Activated CD4-positive, CD25-positive, alpha-beta regulatory T cell treated with anti-CD3 and anti-CD28 coated beads, Interleukin-2, amount 50 U/mL, for 16 hours (primary cell): ENCODE measurements at regions not wholly inside any gene's neighbourhood (a gene's known extent, or its start where the extent isn't known, plus 50 kb on each side); places are given as distances from the start of the nearest gene placed in this dataset.

ENCODE experiments used
- DNase-seq: peaks from one replicate; pipeline ENCODE4 v3.0.0-alpha.2; 2020; ENCODE audit warnings: low read depth, low spot score

DNA sequence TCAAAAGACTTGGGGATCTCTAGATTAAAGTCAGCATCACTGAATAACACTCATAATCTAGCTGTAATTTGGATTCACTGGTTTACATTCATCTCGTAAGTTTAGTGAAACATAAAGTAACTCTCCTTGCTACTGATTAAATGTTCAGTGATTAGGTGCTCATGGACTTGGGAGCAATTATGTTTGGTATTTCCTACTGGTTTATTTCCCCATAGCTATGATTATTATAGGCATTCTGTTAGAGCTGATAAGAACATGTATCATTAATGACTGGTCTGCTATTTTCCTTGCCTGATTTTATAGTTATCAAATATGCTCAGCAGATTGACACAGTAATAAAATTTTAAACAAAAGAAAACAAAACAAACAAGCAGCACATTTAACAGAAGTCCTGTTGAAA, 334.7 kb upstream of the SLC8A1 start:
- DNase-seq, result no peak

- DNase-seq, result no peak
These were observed 345.2 kb upstream of the SLC8A1 start for GRCh38 chr2:40797120-40797519.

- DNase-seq, result no peak
These were observed 352.0 kb upstream of the SLC8A1 start for GRCh38 chr2:40803900-40804299.

DNA sequence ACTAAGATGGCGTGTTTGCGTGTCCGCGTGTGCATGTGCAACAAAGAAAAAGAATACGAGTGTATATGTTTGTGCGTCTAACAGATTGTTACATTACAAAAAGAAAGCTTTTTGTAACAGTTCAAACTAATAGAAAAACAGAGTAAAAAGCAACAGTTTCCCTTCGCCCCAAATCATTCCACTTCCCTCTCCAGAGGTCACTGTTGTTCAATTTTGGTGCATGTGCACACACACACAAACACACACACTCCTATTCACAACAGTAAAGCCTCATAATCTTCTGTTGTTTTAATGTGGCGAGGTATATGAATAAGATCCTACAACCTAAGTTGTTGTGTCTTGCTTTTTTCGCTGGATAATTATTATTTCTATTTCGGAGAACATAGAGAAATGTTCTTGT, 357.3 kb upstream of the SLC8A1 start:
- no peak for DNase-seq

DNA sequence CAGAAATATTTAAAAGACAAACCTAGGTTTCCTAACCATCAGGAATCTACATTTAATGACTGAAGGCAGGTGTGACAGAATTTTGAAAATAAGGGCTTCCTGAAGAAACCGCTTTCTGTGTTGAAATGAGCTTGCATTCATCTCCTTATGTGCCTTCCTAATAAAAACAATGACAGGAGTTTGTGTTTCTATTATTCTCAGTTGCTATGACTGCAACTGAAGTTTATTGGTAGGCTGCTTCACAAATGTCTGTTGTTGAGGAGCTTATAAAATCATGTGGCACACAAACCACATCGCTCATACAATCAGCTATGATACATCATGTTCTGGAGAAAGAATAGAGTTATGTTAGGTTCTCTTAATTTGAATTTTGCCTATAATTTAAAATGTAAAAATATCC, 362.7 kb upstream of the SLC8A1 start:
- DNase-seq, result no peak

GRCh38 chr2:40820319-40820718, 368.4 kb upstream of the SLC8A1 start:
- DNase-seq, result no peak

DNA sequence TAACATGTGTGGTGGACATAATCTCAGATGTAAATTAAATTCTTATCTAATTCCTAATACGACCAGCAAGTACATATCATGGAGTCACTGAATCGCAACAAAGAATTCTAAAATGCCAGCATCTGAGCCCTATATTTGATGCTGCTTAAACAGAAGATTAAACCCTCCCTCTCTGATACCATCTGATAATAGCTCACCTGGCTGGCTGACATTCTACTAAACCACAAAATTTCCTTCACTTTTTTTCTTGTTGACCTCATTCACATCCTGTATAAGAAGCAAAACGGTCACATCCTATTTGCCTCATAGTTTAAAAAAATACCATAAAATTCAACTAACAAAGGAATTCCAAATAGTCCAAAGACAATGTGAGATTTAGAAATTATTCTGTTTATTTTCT, 371.6 kb upstream of the SLC8A1 start:
- no peak for DNase-seq

DNA sequence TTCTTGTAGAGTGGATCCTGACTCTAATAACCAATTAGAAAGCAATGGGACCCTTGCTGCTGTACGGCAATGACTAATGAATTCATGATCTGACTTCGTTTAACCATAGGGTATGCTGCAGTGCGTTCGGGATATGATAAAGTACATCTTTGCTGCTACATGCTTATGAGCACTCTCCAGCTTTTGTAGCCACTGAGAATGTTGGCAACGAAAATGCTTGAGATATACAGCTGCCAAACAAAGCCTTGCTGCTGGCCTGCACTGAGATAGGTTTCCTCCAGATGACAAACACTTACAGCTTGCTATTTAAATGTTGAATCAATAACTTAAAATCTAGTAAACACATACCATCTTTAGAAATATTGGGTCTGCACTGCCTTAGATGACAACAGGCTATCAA, 372.4 kb upstream of the SLC8A1 start:
- no peak for DNase-seq

GRCh38 chr2:40827392-40827791, 375.5 kb upstream of the SLC8A1 start:
- DNase-seq, result no peak

- no peak for DNase-seq
These were observed 379.5 kb upstream of the SLC8A1 start for GRCh38 chr2:40831321-40831873.

- no peak for DNase-seq
These were observed 390.0 kb upstream of the SLC8A1 start for GRCh38 chr2:40841856-40842255.

DNA sequence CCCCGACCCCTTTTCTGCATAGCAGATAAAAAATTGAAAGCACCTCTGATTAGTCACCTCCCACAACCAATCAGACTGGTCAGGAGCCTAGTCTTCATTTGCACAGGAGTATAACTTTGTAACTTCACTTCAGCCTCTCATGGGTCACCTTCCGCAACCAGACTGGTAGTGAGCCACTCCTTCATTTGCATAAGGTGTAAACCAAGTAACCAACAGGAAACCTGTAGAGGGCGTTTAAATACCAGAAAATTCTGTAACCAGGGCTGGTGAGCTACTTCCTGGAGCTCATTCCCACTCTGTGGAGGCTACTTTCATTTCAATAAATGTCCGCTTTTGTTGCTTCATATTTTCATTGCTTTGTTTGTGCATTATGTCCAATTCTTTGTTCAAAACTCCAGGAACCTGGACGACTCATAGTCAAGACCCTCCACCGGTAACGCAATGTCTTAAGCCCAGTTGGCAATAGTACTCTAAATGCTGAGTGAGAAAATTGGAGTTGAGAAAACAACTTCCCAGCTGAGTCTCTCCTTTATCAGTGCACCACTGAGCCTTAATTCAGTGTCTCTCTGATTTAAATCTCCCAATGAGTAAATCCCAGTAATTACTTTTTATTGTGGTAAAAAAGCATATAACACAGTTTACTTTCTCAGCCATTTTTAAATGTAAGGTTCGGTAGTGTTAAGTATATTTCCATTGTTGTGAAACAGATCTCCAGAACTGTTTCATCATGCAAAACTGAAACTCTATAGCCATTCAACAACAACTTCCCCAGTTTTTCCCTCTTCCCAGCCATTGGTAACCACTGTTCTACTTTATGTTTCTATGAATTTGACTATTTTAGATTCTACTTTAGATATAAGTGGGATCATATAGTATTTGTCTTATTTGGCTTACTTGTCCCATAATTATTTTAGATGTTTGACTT, 392.7 kb upstream of the SLC8A1 start:
- DNase-seq, result no peak

GRCh38 chr2:40851661-40852060, 399.8 kb upstream of the SLC8A1 start:
- DNase-seq, result no peak

DNA sequence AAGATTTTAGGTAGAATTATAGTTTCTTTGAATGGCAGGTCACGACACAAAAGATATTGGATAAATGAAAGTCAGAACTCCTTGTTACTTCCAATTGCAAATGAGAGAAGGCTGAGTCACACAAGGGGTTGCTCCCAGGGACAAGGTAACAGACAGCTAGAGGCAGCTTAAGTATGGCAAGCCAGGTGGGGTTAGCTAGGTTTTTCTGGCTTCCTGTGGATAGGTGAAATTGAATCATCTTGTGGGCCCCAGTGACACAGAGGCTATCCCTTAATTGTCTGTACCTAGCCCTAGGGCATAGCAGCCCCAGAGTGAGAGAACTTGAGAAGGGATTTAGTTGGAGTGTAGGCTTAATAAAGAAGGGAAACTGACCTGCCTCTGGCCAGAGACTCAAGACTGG, 407.7 kb upstream of the SLC8A1 start:
- DNase-seq, result no peak

DNA sequence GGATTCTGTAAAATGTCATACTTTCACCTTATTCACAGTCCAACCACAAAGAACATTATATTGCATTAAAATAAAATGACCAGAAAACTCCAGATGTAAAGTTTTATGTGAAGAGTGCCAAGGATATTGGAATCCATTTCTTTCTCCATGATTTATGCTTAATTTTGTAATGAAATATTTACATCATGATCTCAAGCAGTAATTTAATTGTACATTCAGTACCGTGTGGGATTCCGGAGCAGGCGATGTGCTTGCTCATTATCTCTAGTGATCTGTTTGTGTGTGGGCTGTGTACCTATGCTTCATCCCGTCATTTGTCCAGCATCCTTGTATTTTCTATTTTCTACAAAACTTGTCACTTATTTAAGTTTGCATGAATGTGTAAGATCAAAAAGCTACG, 415.9 kb upstream of the SLC8A1 start:
- DNase-seq, result no peak

GRCh38 chr2:40872580-40872979, 420.7 kb upstream of the SLC8A1 start:
- DNase-seq, result no peak

GRCh38 chr2:40874380-40874779, 422.5 kb upstream of the SLC8A1 start:
- no peak for DNase-seq

- no peak for DNase-seq
These were observed 425.9 kb upstream of the SLC8A1 start for GRCh38 chr2:40877734-40878288.

GRCh38 chr2:40879305-40879704, 427.4 kb upstream of the SLC8A1 start:
- no peak for DNase-seq

- DNase-seq, result no peak
These were observed 434.2 kb upstream of the SLC8A1 start for GRCh38 chr2:40886100-40886499.

DNA sequence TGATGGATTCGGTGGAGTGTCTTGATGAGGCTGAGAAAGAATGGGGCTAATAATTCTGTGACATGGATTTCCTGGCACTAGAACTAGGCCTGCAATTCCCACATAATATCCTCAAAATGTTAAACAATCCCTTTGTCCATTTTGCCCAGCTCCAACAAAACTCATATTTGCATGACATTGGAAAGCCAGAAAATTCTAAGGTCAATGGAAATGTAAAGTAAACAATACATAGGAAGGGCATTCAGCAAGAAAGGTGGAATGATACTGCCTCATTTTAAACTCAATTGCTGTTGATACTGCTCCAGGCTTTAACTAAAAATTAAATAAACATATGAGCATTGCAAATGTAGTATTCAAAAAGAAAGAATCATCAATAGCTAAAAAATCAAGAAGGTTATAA, 434.8 kb upstream of the SLC8A1 start:
- DNase-seq, result no peak

- DNase-seq, result no peak
These were observed 444.5 kb upstream of the SLC8A1 start for GRCh38 chr2:40896358-40896757.

DNA sequence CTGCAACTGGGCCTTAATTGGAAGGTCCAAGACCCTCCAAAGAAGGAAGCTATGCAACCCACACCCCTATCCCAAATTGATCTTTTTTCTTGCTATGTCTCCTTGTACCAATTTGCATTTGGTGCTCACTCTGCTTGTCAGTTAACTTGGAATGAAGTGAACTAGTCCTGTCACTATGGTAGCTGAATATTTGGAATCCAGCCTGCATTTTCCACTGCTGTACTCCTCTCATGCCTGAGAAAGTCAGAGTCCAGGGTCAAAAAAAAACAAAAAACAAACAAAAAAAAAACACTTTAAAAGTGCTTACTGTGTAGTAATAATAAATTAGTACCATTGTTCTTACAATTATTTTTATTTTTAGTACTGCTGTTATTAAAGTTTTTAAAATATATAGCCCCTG, 462.8 kb upstream of the SLC8A1 start:
- no peak for DNase-seq
